Testis (tissue), 2 donors: ENCODE measurements at regions not wholly inside any gene's neighbourhood (a gene's known extent, or its start where the extent isn't known, plus 50 kb on each side); places are given as distances from the start of the nearest gene placed in this dataset.

Experiments used
- CTCF ChIP-seq, 3 experiments: fragments of 450-650 bp in 2 of 3; fragments of 200-600 bp in 1 of 3; sonication (generic) in 1 of 3; IDR thresholded peaks; one replicate each; pipeline ENCODE4 v1.5.1; 2016 to 2019; ENCODE audit warnings: antibody characterized with exemption in 3 of 3, mild to moderate bottlenecking in 2 of 3, moderate library complexity in 1 of 3
- POLR2A ChIP-seq: fragments of 450-650 bp; IDR thresholded peaks from one replicate; pipeline ENCODE4 v1.6.1; 2017; ENCODE audit warnings: antibody characterized with exemption, mild to moderate bottlenecking, moderate library complexity

DNA sequence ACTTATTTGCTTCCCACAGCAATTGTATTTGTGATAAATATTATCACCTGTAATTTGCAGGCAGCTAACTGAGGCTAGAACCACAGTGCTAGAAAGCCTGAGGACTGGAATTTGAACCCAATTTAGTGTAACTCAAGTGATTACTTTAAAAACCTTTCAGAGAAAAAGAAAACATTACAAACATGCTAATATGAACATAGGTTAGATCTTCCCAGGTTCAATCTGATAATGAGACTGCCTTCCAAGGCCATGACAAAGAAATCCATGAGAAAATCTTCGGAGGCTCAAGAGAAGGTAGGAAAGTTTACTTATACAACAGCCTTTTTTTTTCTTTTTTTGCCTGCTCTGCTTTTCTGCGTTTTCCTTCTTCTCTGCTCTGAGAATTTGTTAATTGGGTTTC lies 620.6 kb upstream of the CCNG1 start:
- TF ChIP-seq CTCF (IDR thresholded peaks at IDR 0.05) (no peak), POLR2A (no peak)
